ENCODE measurements at regions not wholly inside any gene's neighbourhood (a gene's known extent, or its start where the extent isn't known, plus 50 kb on each side); places are given as distances from the start of the nearest gene placed in this dataset.

- TF ChIP-seq CTCF (IDR thresholded peaks at IDR 0.05; ENCODE audit: low read length) (no peak), EZH2 (IDR thresholded peaks at IDR 0.05; ENCODE audit: borderline replicate concordance, low read length) (no peak)
Observed at GRCh38 chr13:92959790-92960189, 266.8 kb upstream of the GPC6 start.

All from OCI-LY1 (cell line).